ENCODE measurements at regions not wholly inside any gene's neighbourhood (a gene's known extent, or its start where the extent isn't known, plus 50 kb on each side); places are given as distances from the start of the nearest gene placed in this dataset.

- Mint-ChIP-seq H3K4me1 (no peaks in the 10 kb centered on the region), H3K4me3 (no peak overlapping the region), H3K27ac (no peak overlapping the region), H3K36me3 (no peaks in the 10 kb centered on the region), H3K27me3 (no peaks in the 10 kb centered on the region), H3K9me3 (peaks cover 0 to 22% (median 7%) of the 10 kb centered on the region in 9 donors)
- DNase-seq (no peak), ATAC-seq (no peak)
- POLR2A ChIA-PET, result no interaction called here
These were observed 732.9 kb downstream of the VGLL3 start for GRCh38 chr3:86257955-86258641.

GRCh38 chr3:86254480-86254879 is 736.5 kb downstream of the VGLL3 start:
- DNase-seq (no peak), ATAC-seq (no peak)
- Mint-ChIP-seq H3K27me3 (no peaks in the 10 kb centered on the region), H3K4me1 (no peaks in the 10 kb centered on the region), H3K9me3 (peaks cover 0 to 22% (median 8%) of the 10 kb centered on the region in 9 donors), H3K27ac (no peak overlapping the region), H3K36me3 (no peaks in the 10 kb centered on the region), H3K4me3 (no peak overlapping the region)
- POLR2A ChIA-PET, result no interaction called here

GRCh38 chr3:86251781-86252180 is 739.2 kb downstream of the VGLL3 start:
- Mint-ChIP-seq H3K4me1 (no peaks in the 10 kb centered on the region), H3K4me3 (no peak overlapping the region), H3K9me3 (peaks cover 0 to 26% (median 9%) of the 10 kb centered on the region in 9 donors), H3K36me3 (no peaks in the 10 kb centered on the region), H3K27ac (no peak overlapping the region), H3K27me3 (no peaks in the 10 kb centered on the region)
- DNase-seq (no peak), ATAC-seq (no peak)
- POLR2A ChIA-PET, result no interaction called here

GRCh38 chr3:86249833-86250232 is 741.1 kb downstream of the VGLL3 start:
- Mint-ChIP-seq H3K36me3 (no peaks in the 10 kb centered on the region), H3K27ac (no peak overlapping the region), H3K4me1 (no peaks in the 10 kb centered on the region), H3K27me3 (no peaks in the 10 kb centered on the region), H3K4me3 (no peak overlapping the region), H3K9me3 (peaks cover 0 to 22% (median 5%) of the 10 kb centered on the region in 9 donors)
- DNase-seq (no peak), ATAC-seq (no peak)
- POLR2A ChIA-PET, result no interaction called here

GRCh38 chr3:86245360-86245759 is 745.6 kb downstream of the VGLL3 start:
- Mint-ChIP-seq H3K4me1 (no peaks in the 10 kb centered on the region), H3K27me3 (no peaks in the 10 kb centered on the region), H3K36me3 (no peaks in the 10 kb centered on the region), H3K27ac (no peak overlapping the region), H3K4me3 (no peak overlapping the region), H3K9me3 (peaks cover 0 to 13% (median 5%) of the 10 kb centered on the region in 9 donors)
- POLR2A ChIA-PET, result no interaction called here
- ATAC-seq (no peak), DNase-seq (no peak)

GRCh38 chr3:86244905-86245304 is 746.0 kb downstream of the VGLL3 start:
- POLR2A ChIA-PET, result no interaction called here
- ATAC-seq (no peak), DNase-seq (no peak)
- H3K36me3 Mint-ChIP-seq, result no peaks in the 10 kb centered on the region
- no peaks in the 10 kb centered on the region for H3K27me3 Mint-ChIP-seq
- no peak overlapping the region for H3K4me3 Mint-ChIP-seq
- peaks cover 0 to 13% (median 5%) of the 10 kb centered on the region in 9 donors for H3K9me3 Mint-ChIP-seq
- no peak overlapping the region for H3K27ac Mint-ChIP-seq
- no peaks in the 10 kb centered on the region for H3K4me1 Mint-ChIP-seq

GRCh38 chr3:86239946-86240345 is 751.0 kb downstream of the VGLL3 start:
- DNase-seq, result no peak

GRCh38 chr3:86234506-86235254 is 756.3 kb downstream of the VGLL3 start:
- H3K4me3 Mint-ChIP-seq, result no peak overlapping the region
- no peaks in the 10 kb centered on the region for H3K4me1 Mint-ChIP-seq
- no peak overlapping the region for H3K27ac Mint-ChIP-seq
- H3K27me3 Mint-ChIP-seq, result no peaks in the 10 kb centered on the region
- no peak for ATAC-seq
- POLR2A ChIA-PET, result no interaction called here
- no peaks in the 10 kb centered on the region for H3K36me3 Mint-ChIP-seq
- DNase-seq, result no peak
- H3K9me3 Mint-ChIP-seq, result peaks cover 0 to 2% (median 0%) of the 10 kb centered on the region in 9 donors

More at GRCh38 chr3:86239946-86240345, 751.0 kb downstream of the VGLL3 start:
- no peak for ATAC-seq
- Mint-ChIP-seq H3K27ac (no peak overlapping the region), H3K27me3 (no peaks in the 10 kb centered on the region), H3K4me3 (no peak overlapping the region), H3K9me3 (peaks cover 0 to 2% (median 0%) of the 10 kb centered on the region in 9 donors), H3K36me3 (no peaks in the 10 kb centered on the region), H3K4me1 (no peaks in the 10 kb centered on the region)
- POLR2A ChIA-PET, result no interaction called here

GRCh38 chr3:86230762-86231161 is 760.2 kb downstream of the VGLL3 start:
- Mint-ChIP-seq H3K4me3 (no peak overlapping the region), H3K9me3 (peaks cover 0 to 10% (median 0%) of the 10 kb centered on the region in 9 donors), H3K27ac (no peak overlapping the region), H3K36me3 (no peaks in the 10 kb centered on the region), H3K4me1 (no peaks in the 10 kb centered on the region), H3K27me3 (no peaks in the 10 kb centered on the region)
- DNase-seq (no peak), ATAC-seq (no peak)
- POLR2A ChIA-PET, result no interaction called here

- no peak for ATAC-seq
- peaks cover 0 to 15% (median 1%) of the 10 kb centered on the region in 9 donors for H3K9me3 Mint-ChIP-seq
- H3K4me3 Mint-ChIP-seq, result no peak overlapping the region
- no peak overlapping the region for H3K27ac Mint-ChIP-seq
- POLR2A ChIA-PET, result no interaction called here
- DNase-seq, result no peak
- H3K36me3 Mint-ChIP-seq, result no peaks in the 10 kb centered on the region
- H3K27me3 Mint-ChIP-seq, result no peaks in the 10 kb centered on the region
- no peaks in the 10 kb centered on the region for H3K4me1 Mint-ChIP-seq
These were observed 761.2 kb downstream of the VGLL3 start for GRCh38 chr3:86229775-86230094.

- H3K27ac Mint-ChIP-seq, result no peak overlapping the region
- H3K9me3 Mint-ChIP-seq, result peaks cover 0 to 20% (median 1%) of the 10 kb centered on the region in 9 donors
- no peaks in the 10 kb centered on the region for H3K36me3 Mint-ChIP-seq
- H3K4me3 Mint-ChIP-seq, result no peak overlapping the region
- H3K27me3 Mint-ChIP-seq, result no peaks in the 10 kb centered on the region
- POLR2A ChIA-PET, result no interaction called here
- ATAC-seq (no peak), DNase-seq (no peak)
- H3K4me1 Mint-ChIP-seq, result no peaks in the 10 kb centered on the region
These were observed 761.7 kb downstream of the VGLL3 start for GRCh38 chr3:86229086-86229774.

GRCh38 chr3:86228101-86228500 is 762.8 kb downstream of the VGLL3 start:
- Mint-ChIP-seq H3K9me3 (peaks cover 0 to 20% (median 1%) of the 10 kb centered on the region in 9 donors), H3K4me3 (no peak overlapping the region), H3K27me3 (no peaks in the 10 kb centered on the region), H3K27ac (no peak overlapping the region), H3K4me1 (no peaks in the 10 kb centered on the region), H3K36me3 (no peaks in the 10 kb centered on the region)
- DNase-seq (no peak), ATAC-seq (no peak)
- POLR2A ChIA-PET, result no interaction called here

- Mint-ChIP-seq H3K27ac (no peak overlapping the region), H3K36me3 (no peaks in the 10 kb centered on the region), H3K4me3 (no peak overlapping the region), H3K9me3 (peaks cover 0 to 25% (median 8%) of the 10 kb centered on the region in 9 donors), H3K4me1 (no peaks in the 10 kb centered on the region), H3K27me3 (no peaks in the 10 kb centered on the region)
- no peak for DNase-seq
- ATAC-seq, result no peak
- POLR2A ChIA-PET, result no interaction called here
These were observed 765.5 kb downstream of the VGLL3 start for GRCh38 chr3:86225461-86225860.
